GM11168 (cell line): ENCODE measurements at regions not wholly inside any gene's neighbourhood (a gene's known extent, or its start where the extent isn't known, plus 50 kb on each side); places are given as distances from the start of the nearest gene placed in this dataset.

Experiments used
- in situ Hi-C: fragments of 300-500 bp; cut with MboI; formaldehyde crosslinking; loops from one replicate; pipeline ENCODE4 v1.12.0; 2022; ENCODE audit warnings: low sequenced_read_pairs; ENCODE audit not compliant: unreplicated experiment

- in situ Hi-C loops: no loop called here
Measured at GRCh38 chr3:150107429-150108175, 136.9 kb upstream of the PFN2 start.

DNA sequence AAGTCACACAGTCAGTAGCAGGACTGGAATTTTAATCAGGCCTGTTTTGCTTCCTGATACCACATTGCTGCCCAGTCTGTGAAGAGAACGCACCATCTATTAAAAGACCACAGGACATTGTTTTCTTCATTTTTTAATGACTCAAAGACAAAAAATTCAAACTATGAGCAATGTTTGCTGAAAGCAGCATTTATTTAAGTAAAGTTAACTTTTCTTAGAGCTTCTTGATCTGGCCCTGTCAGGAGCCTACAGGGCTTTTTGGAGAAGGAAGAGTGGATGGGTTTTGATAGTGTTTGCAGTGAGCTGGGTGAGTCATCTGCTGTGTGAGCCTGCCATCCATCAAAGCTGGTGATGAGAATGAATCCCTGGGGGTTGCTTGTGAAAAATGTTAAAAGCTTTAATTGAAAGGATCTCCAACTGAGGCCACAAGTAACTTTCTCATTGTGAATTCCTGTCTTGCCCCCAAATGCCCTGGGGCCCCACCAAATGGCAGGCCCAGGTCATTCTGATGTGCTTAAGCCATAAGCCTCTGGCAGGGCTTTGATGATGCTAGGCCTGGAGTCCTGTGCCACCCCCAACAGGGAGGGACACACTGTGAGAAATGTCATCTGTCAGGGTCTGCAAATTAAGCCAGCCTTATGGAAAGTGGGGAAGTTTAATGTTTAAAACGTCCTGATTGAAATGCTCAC lies 136.2 kb upstream of the PFN2 start:
- in situ Hi-C loops: no loop called here

DNA sequence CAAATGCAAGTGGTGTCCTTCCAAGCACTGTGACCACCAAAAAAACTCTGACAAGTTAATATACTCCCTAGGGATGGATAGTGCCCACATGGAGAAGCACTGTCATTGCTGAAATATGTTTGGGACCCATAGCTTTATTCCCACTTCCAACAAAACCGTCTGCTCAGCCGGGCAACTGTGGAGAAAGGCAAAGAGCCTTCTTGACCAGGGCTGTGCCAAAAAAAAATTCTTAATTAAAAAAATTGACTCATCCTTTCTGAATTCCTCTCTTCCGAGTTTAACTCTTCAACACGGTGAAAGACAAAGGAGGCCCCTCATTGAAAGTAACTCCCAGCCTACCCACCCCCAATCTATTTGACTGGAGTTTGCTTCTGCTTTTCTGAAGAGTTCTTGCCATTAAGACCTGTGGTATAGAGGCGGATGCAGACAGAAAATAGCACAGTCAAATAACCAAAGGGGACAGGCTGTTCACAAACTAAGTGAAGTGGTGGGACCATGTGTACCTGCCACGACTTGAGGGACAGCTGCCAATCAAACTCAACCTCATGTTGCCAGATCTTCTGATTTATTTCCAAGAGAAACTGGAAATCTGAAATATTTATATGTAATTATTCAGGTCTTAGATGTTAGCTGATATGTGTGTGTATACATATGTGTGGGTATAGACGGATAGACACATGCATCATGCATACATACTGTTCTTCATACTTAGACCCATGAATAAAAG lies 135.4 kb upstream of the PFN2 start:
- in situ Hi-C loops: no loop called here

GRCh38 chr3:150105025-150105424 lies 134.3 kb upstream of the PFN2 start:
- in situ Hi-C loops: no loop called here

DNA sequence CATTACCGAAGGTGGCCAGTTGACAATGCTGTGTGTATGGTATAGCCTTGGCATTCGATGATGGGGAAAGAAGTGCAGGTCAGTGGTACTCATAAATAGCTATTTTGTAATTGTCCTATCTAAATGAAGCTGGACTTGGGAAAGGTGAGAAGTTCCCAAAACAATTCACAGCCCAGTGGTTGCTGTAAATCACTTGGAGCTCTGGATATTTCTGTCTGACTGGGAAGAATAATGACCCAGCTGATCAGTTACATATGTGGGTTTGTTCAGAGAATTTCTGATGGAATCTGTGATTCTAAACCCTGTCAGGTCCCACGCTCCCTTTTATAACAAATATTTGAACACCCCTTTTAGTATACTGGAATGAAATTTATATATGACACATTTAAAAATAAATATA lies 133.9 kb upstream of the PFN2 start:
- in situ Hi-C loops: no loop called here

- in situ Hi-C loops: no loop called here
Measured at GRCh38 chr3:150101016-150101415, 130.3 kb upstream of the PFN2 start.

DNA sequence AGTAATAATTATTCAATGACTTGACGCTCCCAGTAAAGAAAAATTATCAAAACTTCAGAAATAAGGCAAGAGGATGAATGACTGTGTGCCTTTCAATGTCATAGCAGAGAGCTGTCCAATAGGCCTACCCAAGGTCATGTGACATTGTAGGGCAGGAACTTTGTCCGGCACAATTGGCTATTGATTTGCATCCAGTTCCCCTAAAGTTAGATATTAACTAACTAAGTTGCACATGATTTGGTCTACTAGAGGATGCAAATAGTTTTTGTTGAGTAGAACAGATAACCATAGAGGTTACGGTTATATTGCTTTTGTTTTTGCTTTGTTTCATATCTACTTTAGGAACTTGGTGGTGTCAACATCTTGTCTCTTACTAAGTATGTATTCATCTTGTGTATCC lies 127.9 kb upstream of the PFN2 start:
- in situ Hi-C loops: no loop called here

- in situ Hi-C loops: no loop called here
Measured at GRCh38 chr3:150097588-150097890, 126.8 kb upstream of the PFN2 start.

- in situ Hi-C loops: no loop called here
Measured at GRCh38 chr3:150096700-150097587, 126.2 kb upstream of the PFN2 start.

DNA sequence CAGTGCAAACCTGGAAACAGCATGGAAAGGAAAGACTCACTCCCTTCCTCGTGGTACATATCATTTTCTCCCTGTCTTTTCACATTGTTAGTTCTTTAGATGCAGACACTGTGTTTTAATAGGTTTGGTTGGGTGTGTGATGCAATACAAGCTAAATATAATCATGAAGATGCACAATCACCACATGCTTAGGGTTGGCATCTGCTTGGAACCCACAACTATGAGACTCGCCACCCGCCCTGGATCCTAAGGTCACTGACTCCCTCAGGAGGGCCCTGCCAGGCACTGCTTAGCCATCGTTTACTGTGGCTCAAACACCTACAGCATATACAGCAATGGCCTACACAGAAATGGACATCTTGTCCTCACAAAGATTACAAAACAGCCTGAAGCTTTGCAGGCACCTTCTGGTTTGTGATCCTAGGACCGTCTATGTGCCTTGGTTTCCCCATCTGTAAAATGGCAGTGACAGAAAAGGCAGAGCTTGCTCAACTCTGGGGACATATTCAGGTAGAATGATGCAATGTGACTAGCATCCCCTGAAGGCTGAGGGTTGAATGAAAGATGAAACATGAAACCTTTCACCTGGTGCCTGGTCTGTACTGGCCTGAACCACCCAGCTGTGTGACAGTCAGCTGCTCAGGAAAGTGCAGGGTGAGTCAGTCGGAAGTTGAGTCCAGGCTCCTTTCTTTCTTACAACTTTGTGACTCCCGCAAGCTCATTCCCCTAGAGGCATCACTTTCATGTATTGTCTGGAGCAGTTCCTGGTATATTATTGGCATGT lies 123.6 kb upstream of the PFN2 start:
- in situ Hi-C loops: no loop called here

- in situ Hi-C loops: no loop called here
Measured at GRCh38 chr3:150091626-150092025, 120.9 kb upstream of the PFN2 start.

GRCh38 chr3:150090877-150091276 lies 120.2 kb upstream of the PFN2 start:
- in situ Hi-C loops: no loop called here

- in situ Hi-C loops: no loop called here
Measured at GRCh38 chr3:150090006-150090405, 119.3 kb upstream of the PFN2 start.

GRCh38 chr3:150084128-150084527 lies 113.4 kb upstream of the PFN2 start:
- in situ Hi-C loops: no loop called here

GRCh38 chr3:150083655-150084042 lies 113.0 kb upstream of the PFN2 start:
- in situ Hi-C loops: no loop called here

GRCh38 chr3:150082898-150083654 lies 112.4 kb upstream of the PFN2 start:
- in situ Hi-C loops: no loop called here

- in situ Hi-C loops: no loop called here
Measured at GRCh38 chr3:150081084-150081483, 110.4 kb upstream of the PFN2 start.

GRCh38 chr3:150080058-150080730 lies 109.5 kb upstream of the PFN2 start:
- in situ Hi-C loops: no loop called here
